AG10803 (cell line): ENCODE measurements at regions not wholly inside any gene's neighbourhood (a gene's known extent, or its start where the extent isn't known, plus 50 kb on each side); places are given as distances from the start of the nearest gene placed in this dataset.

Source experiments
- DNase-seq: peaks from one replicate; pipeline ENCODE4 v3.0.0; 2010; ENCODE audit warnings: low read depth
- H3K4me3 ChIP-seq: 2 replicates; pipeline ENCODE4 v1.5.1; 2011; ENCODE audit warnings: mild to moderate bottlenecking, low read length, control low read depth
- TF ChIP-seq, protein P1 (sequence below): conservative IDR thresholded peaks from 2 replicates; pipeline ENCODE4 v1.5.1; 2011; ENCODE audit warnings: mild to moderate bottlenecking, low read length, control low read depth, inconsistent platforms

DNA sequence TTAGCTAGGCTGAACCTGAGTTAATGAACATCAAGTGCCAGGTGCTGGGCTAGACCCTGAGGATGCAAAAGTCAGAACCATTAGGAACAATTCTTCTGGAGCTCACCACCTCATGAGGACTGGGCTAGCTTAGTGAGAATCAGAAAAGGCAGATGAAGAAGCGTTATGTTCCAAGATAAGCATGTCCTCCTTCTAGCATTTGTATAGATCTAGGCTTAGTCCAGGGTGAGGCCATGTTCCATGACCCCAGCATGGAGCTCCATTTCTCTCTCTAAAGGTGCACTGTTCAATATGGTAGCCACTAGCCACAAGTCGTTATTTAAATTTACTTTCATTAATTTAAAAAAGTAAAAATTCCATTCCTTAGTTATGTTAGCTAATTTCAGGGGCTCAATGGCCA is 365.3 kb upstream of the CCL2 start:
- DNase-seq: no peak
- TF ChIP-seq, protein P1, sequence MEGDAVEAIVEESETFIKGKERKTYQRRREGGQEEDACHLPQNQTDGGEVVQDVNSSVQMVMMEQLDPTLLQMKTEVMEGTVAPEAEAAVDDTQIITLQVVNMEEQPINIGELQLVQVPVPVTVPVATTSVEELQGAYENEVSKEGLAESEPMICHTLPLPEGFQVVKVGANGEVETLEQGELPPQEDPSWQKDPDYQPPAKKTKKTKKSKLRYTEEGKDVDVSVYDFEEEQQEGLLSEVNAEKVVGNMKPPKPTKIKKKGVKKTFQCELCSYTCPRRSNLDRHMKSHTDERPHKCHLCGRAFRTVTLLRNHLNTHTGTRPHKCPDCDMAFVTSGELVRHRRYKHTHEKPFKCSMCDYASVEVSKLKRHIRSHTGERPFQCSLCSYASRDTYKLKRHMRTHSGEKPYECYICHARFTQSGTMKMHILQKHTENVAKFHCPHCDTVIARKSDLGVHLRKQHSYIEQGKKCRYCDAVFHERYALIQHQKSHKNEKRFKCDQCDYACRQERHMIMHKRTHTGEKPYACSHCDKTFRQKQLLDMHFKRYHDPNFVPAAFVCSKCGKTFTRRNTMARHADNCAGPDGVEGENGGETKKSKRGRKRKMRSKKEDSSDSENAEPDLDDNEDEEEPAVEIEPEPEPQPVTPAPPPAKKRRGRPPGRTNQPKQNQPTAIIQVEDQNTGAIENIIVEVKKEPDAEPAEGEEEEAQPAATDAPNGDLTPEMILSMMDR: no peak
- H3K4me3 ChIP-seq: no peak overlapping the region

DNA sequence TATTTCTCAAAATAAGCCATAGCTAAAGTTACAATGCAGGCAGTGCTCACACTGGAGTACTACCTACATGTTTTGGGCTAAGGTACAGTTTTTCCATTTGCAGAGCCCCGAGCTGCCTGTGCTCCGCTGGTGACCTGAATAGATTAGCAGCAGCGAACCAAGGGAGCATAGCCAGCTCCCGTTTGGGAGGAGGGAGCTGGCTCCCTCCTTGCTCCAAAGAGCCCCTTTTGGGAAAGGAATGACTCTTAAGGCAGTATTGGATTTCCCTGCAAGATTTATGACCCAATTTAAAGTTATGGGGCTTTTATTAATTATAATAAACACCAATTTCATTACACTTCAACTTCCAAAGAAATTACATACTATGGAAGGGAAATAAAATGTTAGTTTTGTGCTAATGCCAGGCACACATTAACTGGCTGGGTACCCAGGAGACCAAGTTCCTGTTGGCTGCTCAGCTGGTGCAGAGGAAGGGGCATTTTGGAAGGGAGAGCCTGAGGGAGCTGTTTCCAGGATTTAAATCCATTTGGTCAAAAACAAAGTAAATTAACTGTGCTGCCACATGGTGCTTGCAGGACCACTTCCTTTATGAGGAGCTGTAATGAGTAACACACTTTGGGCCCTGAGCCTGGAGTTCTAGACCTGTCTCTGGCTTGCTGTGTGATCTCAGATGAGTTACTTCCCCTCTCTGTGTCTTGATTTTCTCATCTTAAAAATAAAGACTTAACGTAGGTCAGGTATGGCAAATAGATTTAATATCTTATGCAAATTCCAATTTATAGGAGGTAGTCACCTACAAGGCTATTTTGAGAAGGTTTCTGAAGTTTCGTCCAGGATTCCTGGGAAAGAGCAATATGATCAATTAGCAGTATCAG is 362.1 kb upstream of the CCL2 start:
- no peak overlapping the region for H3K4me3 ChIP-seq
- TF ChIP-seq, protein P1: no peak
- no peak for DNase-seq

DNA sequence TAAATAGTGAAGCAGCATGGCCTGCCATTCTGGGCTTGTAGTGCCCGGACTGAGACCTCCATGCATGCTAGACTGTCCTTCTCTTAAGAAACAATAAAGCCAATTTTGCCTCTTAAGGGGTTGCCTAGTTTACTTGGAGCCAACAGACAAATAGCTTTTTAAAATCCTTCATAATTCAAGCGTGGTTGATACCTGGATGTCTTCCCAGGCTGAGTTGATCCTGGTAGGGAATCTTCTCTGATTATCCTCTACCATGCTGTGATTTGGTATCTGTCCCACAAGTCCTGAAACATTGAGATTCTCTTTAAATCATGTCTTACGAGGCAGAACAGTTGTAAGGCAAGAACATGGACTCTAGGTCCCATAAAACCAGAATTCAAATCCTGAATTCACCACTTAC is 359.6 kb upstream of the CCL2 start:
- no peak overlapping the region for H3K4me3 ChIP-seq
- DNase-seq: no peak
- TF ChIP-seq, protein P1: no peak

DNA sequence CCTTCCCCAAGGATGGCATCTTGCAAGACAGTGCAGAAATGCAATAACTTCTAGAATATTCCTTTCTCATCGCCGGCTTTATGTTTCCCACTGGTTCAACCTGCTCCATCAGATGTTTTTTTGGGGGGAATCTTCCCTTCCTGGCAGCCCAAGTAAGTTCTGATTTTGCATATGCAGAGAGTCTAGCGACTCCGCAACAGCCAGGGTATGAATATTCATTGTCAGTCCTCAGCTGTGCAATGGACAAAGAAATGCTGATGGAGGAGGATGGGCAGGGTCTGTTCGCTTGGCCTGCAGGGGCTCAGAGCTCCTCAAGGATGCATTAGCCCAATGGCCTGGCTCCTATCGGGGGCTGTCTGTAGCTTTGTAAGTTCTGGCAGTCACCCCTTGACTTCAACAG is 358.8 kb upstream of the CCL2 start:
- TF ChIP-seq, protein P1: no peak
- no peak for DNase-seq
- H3K4me3 ChIP-seq: no peak overlapping the region

DNA sequence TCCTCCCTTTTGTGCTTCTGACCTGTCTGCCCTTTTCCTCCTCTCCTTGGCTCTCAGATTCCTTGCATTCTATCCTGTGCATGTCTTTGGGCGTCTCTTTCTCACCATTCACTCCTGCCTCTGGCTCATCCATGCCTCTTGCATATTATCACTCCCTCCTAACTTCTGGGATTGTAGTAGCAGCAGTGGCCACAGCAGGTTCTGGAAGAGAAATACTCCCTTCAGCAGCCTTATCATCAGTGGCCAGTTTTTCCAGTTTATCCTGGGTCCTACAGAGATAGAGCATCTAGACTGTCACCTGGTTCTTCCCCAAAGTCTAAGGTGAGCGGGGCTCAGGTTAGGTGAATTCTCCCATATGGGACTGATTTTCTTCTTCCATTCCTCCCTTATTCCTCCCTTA is 354.0 kb upstream of the CCL2 start:
- TF ChIP-seq, protein P1: no peak
- no peak overlapping the region for H3K4me3 ChIP-seq
- DNase-seq: no peak

DNA sequence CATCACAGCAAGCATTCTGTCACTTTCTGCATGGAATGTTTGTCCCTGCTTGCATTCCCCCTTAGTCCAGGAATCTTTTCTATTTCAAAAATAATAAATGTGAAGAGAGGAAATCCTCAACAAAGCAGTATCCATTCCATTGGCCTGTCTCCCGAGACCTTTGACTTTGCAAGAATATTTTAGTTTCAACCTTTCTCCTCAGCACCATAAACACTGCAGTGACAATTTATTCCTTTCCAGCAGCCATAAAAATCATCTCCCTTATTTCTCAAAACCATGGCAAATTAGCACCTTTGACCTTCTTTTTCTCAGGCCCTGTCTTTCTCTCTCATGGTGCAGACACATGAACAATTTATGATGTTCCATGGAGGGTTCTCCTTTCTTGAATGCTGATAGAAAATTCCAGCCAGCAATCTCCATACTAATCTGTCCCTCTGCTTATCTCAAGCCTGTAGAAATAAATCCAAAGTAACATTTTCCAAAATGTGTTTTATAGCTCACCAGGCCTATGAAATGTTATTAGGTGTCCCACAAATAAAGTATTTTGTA is 352.1 kb upstream of the CCL2 start:
- H3K4me3 ChIP-seq: no peak overlapping the region
- no peak for DNase-seq
- TF ChIP-seq, protein P1: no peak

DNA sequence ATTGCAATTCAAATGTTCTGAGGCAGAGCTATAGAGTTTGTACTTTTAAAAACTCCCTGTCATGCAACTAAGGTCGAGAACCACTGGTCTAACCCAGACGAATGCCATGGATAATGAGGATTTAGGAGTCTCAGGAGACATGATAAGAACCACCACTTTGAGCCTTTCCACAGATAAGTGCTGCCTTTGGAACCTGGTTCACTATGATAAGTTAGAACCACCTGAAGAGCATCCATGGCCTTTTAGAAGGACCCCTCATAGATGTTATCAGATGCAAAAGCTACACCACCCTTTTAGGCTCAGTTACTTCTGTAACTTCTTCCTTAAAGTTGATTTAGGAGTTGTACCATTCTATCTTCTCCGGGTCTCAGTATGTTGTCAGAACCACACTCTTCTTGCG is 350.6 kb upstream of the CCL2 start:
- no peak for DNase-seq
- TF ChIP-seq, protein P1: no peak
- no peak overlapping the region for H3K4me3 ChIP-seq
